CD4-positive, alpha-beta T cell treated with Interferon gamma for 1 hour (primary cell): ENCODE measurements at regions not wholly inside any gene's neighbourhood (a gene's known extent, or its start where the extent isn't known, plus 50 kb on each side); places are given as distances from the start of the nearest gene placed in this dataset.

ENCODE experiments used
- DNase-seq: peaks from one replicate; pipeline ENCODE4 v3.0.0-alpha.2; 2020

GRCh38 chr21:17869115-17869514 is 50.0 kb upstream of the C21orf91 start:
- DNase-seq, result no peak
